Neural progenitor cell (in vitro differentiated cells): ENCODE measurements at regions not wholly inside any gene's neighbourhood (a gene's known extent, or its start where the extent isn't known, plus 50 kb on each side); places are given as distances from the start of the nearest gene placed in this dataset.

ENCODE experiments used
- EZH2 ChIP-seq: fragments of 200-600 bp; sonication (generic); IDR thresholded peaks from 2 replicates; pipeline ENCODE4 v1.6.1; 2017; ENCODE audit warnings: antibody characterized with exemption, mild to moderate bottlenecking, moderate library complexity
- TF ChIP-seq, protein P1 (sequence below): fragments of 200-600 bp; sonication (generic); IDR thresholded peaks from 2 replicates; pipeline ENCODE4 v1.5.1; 2017; ENCODE audit warnings: antibody characterized with exemption, mild to moderate bottlenecking

DNA sequence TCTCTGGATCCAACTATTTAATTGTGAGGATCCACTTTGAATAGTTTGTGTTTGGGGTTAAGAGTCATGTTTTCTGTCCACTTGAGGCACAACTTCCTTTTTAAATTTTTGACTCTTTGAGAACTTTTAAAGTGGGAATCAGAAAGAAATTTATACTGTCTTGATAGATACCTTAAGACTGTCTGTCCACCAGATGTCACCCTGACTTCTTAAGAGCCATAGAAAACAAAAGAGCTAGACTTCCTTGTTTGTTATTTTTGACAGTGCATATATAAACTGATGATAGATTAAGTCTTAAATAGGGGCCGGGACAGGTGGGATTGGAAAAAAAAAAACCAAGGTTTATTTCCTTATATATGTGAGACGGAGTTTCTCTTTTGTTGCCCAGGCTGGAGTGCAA is 52.1 kb upstream of the WDR72 start:
- TF ChIP-seq, protein P1, sequence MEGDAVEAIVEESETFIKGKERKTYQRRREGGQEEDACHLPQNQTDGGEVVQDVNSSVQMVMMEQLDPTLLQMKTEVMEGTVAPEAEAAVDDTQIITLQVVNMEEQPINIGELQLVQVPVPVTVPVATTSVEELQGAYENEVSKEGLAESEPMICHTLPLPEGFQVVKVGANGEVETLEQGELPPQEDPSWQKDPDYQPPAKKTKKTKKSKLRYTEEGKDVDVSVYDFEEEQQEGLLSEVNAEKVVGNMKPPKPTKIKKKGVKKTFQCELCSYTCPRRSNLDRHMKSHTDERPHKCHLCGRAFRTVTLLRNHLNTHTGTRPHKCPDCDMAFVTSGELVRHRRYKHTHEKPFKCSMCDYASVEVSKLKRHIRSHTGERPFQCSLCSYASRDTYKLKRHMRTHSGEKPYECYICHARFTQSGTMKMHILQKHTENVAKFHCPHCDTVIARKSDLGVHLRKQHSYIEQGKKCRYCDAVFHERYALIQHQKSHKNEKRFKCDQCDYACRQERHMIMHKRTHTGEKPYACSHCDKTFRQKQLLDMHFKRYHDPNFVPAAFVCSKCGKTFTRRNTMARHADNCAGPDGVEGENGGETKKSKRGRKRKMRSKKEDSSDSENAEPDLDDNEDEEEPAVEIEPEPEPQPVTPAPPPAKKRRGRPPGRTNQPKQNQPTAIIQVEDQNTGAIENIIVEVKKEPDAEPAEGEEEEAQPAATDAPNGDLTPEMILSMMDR: peak; percentile 35
- no peak for TF ChIP-seq EZH2
